Liver (tissue), 8 donors: ENCODE measurements at regions not wholly inside any gene's neighbourhood (a gene's known extent, or its start where the extent isn't known, plus 50 kb on each side); places are given as distances from the start of the nearest gene placed in this dataset.

ENCODE experiments used
- DNase-seq: peaks from one replicate; pipeline ENCODE4 v3.0.0-alpha.2; 2017; ENCODE audit warnings: low spot score
- H3K27ac ChIP-seq, 2 donors: one replicate each; pipeline ENCODE4 v1.7.0; 2013; ENCODE audit warnings: inconsistent platforms in 2 of 2, low read length in 2 of 2, control low read depth in 1 of 2, low read depth in 1 of 2, mild to moderate bottlenecking in 1 of 2
- H3K27me3 ChIP-seq, 4 donors: one replicate each; pipeline versions ENCODE4 v1.6.1 to v1.7.0; 2013; ENCODE audit warnings: low read length in 3 of 4, inconsistent platforms in 1 of 4, mild to moderate bottlenecking in 1 of 4, moderate library complexity in 1 of 4; ENCODE audit not compliant: control insufficient read depth in 4 of 4, insufficient read depth in 4 of 4
- H3K36me3 ChIP-seq, 4 donors: one replicate each; pipeline versions ENCODE4 v1.6.1 to v1.7.0; 2013; ENCODE audit warnings: low read length in 3 of 4, mild to moderate bottlenecking in 3 of 4, low read depth in 1 of 4, moderate library complexity in 1 of 4; ENCODE audit not compliant: control insufficient read depth in 4 of 4, insufficient read depth in 3 of 4
- H3K4me1 ChIP-seq, 4 donors: one replicate each; pipeline versions ENCODE4 v1.6.1 to v1.7.0; 2013; ENCODE audit warnings: low read length in 3 of 4, mild to moderate bottlenecking in 3 of 4, moderate library complexity in 1 of 4; ENCODE audit not compliant: control insufficient read depth in 4 of 4, insufficient read depth in 4 of 4
- H3K4me3 ChIP-seq, 3 donors: one replicate each; pipeline versions ENCODE4 v1.6.1 to v1.7.0; 2013; ENCODE audit warnings: low read length in 3 of 3, control low read depth in 1 of 3, low read depth in 1 of 3, mild to moderate bottlenecking in 1 of 3
- H3K9ac ChIP-seq, 2 donors: one replicate each; pipeline ENCODE4 v1.7.0; 2013; ENCODE audit warnings: low read length in 2 of 2, mild to moderate bottlenecking in 2 of 2, moderate library complexity in 2 of 2, control low read depth in 1 of 2, low read depth in 1 of 2
- H3K9me3 ChIP-seq, 4 donors: one replicate each; pipeline versions ENCODE4 v1.6.1 to v1.7.0; 2013; ENCODE audit warnings: low read length in 3 of 4; ENCODE audit not compliant: control insufficient read depth in 4 of 4
- EGR1 ChIP-seq, 2 donors: IDR thresholded peaks; 2 replicates each; pipeline ENCODE4 v1.6.1; 2016 to 2018; ENCODE audit warnings: antibody characterized with exemption in 2 of 2, low read depth in 2 of 2
- FOXA1 ChIP-seq: IDR thresholded peaks from 2 replicates; pipeline ENCODE4 v1.6.1; 2016; ENCODE audit warnings: antibody characterized with exemption
- FOXA2 ChIP-seq: IDR thresholded peaks from 2 replicates; pipeline ENCODE4 v1.6.1; 2016; ENCODE audit warnings: antibody characterized with exemption
- GABPA ChIP-seq, 2 donors: IDR thresholded peaks in 1 of 2; conservative IDR thresholded peaks in 1 of 2; 2 replicates each; pipeline ENCODE4 v1.6.1; 2016; ENCODE audit warnings: antibody characterized with exemption in 2 of 2, mild to moderate bottlenecking in 1 of 2, moderate library complexity in 1 of 2
- HNF4A ChIP-seq, 2 donors: conservative IDR thresholded peaks; 2 replicates each; pipeline ENCODE4 v1.6.1; 2016; ENCODE audit warnings: antibody characterized with exemption in 2 of 2, mild to moderate bottlenecking in 2 of 2
- HNF4G ChIP-seq: IDR thresholded peaks from 2 replicates; pipeline ENCODE4 v1.6.1; 2016; ENCODE audit warnings: antibody characterized with exemption
- JUND ChIP-seq, 2 donors: IDR thresholded peaks; 2 replicates each; pipeline ENCODE4 v1.6.1; 2016; ENCODE audit warnings: antibody characterized with exemption in 2 of 2
- MAX ChIP-seq: IDR thresholded peaks from 2 replicates; pipeline ENCODE4 v1.6.1; 2016; ENCODE audit warnings: antibody characterized with exemption
- NR2F2 ChIP-seq: IDR thresholded peaks from 2 replicates; pipeline ENCODE4 v1.6.1; 2016; ENCODE audit warnings: antibody characterized with exemption
- RAD21 ChIP-seq, 2 donors: IDR thresholded peaks; 2 replicates each; pipeline ENCODE4 v1.6.1; 2016; ENCODE audit warnings: antibody characterized with exemption in 2 of 2, mild to moderate bottlenecking in 2 of 2
- RXRA ChIP-seq, 2 donors: IDR thresholded peaks; 2 replicates each; pipeline ENCODE4 v1.6.1; 2017 to 2018; ENCODE audit warnings: antibody characterized with exemption in 2 of 2, mild to moderate bottlenecking in 1 of 2
- SP1 ChIP-seq: IDR thresholded peaks from 2 replicates; pipeline ENCODE4 v1.6.1; 2018; ENCODE audit warnings: antibody characterized with exemption, mild to moderate bottlenecking
- TAF1 ChIP-seq: conservative IDR thresholded peaks from 2 replicates; pipeline ENCODE4 v1.6.1; 2016; ENCODE audit warnings: antibody characterized with exemption, mild to moderate bottlenecking
- YY1 ChIP-seq: IDR thresholded peaks from 2 replicates; pipeline ENCODE4 v1.6.1; 2016; ENCODE audit warnings: antibody characterized with exemption, mild to moderate bottlenecking
- ZBTB33 ChIP-seq: IDR thresholded peaks from 2 replicates; pipeline ENCODE4 v1.6.1; 2016; ENCODE audit warnings: antibody characterized with exemption
- WGBS: extraction: QIAGEN DNeasy Blood & Tissue Kit; methylation state at CpG from one replicate; pipeline ENCODE4 v1.1.7; 2013; 5-methylcytosine and 5-hydroxymethylcytosine counted together
- TF ChIP-seq, protein P1 (sequence below): IDR thresholded peaks from 2 replicates; pipeline ENCODE4 v1.6.1; 2016; ENCODE audit warnings: antibody characterized with exemption
- TF ChIP-seq, protein P2 (sequence below): fragments of 150-350 bp; IDR thresholded peaks from 2 replicates; pipeline ENCODE4 v1.5.1; 2017; ENCODE audit warnings: improper control_type of control experiment, low read depth, low read length; ENCODE audit not compliant: missing input control
- TF ChIP-seq, protein P3 (sequence below): IDR thresholded peaks from 2 replicates; pipeline ENCODE4 v1.6.1; 2016; ENCODE audit warnings: antibody characterized with exemption, mild to moderate bottlenecking
- donor health status: healthy.
- donor health status: healthy.
- donor health status: healthy.
- donor health status: healthy.
- donor health status: healthy.

DNA sequence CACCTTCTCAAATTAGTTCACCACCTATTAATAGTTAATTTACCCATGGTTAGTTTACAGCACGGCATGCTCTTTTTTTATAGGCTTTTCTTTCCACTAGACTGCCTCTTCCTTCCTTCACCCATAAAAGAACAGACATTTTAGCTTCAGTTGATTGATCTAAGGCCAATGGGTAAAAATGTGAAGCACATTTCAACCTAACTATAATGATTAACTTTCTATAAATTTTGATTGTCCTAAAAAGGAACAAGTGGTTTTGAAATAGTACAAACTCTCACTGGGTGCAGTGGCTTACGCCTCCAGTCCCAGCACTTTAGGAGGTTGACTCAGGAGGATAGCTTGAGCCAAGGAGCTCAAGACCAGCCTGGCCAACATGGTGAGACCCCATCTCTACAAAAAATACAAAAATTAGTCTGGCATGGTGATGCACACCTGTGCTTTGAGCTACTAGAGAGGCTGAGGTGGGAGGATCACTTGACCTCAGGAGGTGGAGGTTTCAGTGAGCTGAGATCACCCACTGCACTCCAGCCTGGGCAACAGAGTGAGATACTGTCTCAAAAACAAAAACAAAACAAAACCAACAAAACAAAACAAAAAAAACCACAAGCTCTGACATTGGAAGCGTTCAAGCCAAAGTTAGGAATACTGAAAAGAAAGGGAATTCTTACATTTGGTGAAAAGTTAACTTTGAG is 89.9 kb upstream of the FAT1 start:
- H3K9ac ChIP-seq: no peak overlapping the region
- H3K9me3 ChIP-seq: no peaks in the 10 kb centered on the region
- no peaks in the 10 kb centered on the region for H3K36me3 ChIP-seq
- 63% methylated on average over 3 of the region's 3 CpGs for WGBS
- H3K27me3 ChIP-seq: no peaks in the 10 kb centered on the region
- TF ChIP-seq, protein P1, sequence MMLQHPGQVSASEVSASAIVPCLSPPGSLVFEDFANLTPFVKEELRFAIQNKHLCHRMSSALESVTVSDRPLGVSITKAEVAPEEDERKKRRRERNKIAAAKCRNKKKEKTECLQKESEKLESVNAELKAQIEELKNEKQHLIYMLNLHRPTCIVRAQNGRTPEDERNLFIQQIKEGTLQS: no peak
- TF ChIP-seq JUND (IDR thresholded peaks at IDR 0.05) (no peak), RXRA (IDR thresholded peaks at IDR 0.05) (peak; percentile 28 to 44), YY1 (peak; percentile 48), FOXA1 (no peak), GABPA (IDR thresholded peaks at IDR 0.05 in 1 of 2, conservative IDR thresholded peaks at IDR 0.05 in 1 of 2) (no peak), ZBTB33 (no peak), MAX (no peak), HNF4A (conservative IDR thresholded peaks at IDR 0.05) (peak; percentile 34 to 64), FOXA2 (no peak), TAF1 (no peak), NR2F2 (no peak), RAD21 (IDR thresholded peaks at IDR 0.05) (peak in 1 of 2 donors; percentile 49), HNF4G (peak; percentile 34), SP1 (peak; percentile 65), EGR1 (IDR thresholded peaks at IDR 0.05; ENCODE audit: low read depth in 2 of 2) (no peak)
- TF ChIP-seq, protein P2, sequence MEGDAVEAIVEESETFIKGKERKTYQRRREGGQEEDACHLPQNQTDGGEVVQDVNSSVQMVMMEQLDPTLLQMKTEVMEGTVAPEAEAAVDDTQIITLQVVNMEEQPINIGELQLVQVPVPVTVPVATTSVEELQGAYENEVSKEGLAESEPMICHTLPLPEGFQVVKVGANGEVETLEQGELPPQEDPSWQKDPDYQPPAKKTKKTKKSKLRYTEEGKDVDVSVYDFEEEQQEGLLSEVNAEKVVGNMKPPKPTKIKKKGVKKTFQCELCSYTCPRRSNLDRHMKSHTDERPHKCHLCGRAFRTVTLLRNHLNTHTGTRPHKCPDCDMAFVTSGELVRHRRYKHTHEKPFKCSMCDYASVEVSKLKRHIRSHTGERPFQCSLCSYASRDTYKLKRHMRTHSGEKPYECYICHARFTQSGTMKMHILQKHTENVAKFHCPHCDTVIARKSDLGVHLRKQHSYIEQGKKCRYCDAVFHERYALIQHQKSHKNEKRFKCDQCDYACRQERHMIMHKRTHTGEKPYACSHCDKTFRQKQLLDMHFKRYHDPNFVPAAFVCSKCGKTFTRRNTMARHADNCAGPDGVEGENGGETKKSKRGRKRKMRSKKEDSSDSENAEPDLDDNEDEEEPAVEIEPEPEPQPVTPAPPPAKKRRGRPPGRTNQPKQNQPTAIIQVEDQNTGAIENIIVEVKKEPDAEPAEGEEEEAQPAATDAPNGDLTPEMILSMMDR: no peak
- TF ChIP-seq, protein P3, sequence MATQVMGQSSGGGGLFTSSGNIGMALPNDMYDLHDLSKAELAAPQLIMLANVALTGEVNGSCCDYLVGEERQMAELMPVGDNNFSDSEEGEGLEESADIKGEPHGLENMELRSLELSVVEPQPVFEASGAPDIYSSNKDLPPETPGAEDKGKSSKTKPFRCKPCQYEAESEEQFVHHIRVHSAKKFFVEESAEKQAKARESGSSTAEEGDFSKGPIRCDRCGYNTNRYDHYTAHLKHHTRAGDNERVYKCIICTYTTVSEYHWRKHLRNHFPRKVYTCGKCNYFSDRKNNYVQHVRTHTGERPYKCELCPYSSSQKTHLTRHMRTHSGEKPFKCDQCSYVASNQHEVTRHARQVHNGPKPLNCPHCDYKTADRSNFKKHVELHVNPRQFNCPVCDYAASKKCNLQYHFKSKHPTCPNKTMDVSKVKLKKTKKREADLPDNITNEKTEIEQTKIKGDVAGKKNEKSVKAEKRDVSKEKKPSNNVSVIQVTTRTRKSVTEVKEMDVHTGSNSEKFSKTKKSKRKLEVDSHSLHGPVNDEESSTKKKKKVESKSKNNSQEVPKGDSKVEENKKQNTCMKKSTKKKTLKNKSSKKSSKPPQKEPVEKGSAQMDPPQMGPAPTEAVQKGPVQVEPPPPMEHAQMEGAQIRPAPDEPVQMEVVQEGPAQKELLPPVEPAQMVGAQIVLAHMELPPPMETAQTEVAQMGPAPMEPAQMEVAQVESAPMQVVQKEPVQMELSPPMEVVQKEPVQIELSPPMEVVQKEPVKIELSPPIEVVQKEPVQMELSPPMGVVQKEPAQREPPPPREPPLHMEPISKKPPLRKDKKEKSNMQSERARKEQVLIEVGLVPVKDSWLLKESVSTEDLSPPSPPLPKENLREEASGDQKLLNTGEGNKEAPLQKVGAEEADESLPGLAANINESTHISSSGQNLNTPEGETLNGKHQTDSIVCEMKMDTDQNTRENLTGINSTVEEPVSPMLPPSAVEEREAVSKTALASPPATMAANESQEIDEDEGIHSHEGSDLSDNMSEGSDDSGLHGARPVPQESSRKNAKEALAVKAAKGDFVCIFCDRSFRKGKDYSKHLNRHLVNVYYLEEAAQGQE: peak; percentile 9
- no peak overlapping the region for H3K27ac ChIP-seq
- DNase-seq: no peak
- H3K4me3 ChIP-seq: no peak overlapping the region
- peaks cover 0 to 10% (median 0%) of the 10 kb centered on the region in 4 donors for H3K4me1 ChIP-seq
